HEK293 (cell line): ENCODE measurements at regions not wholly inside any gene's neighbourhood (a gene's known extent, or its start where the extent isn't known, plus 50 kb on each side); places are given as distances from the start of the nearest gene placed in this dataset.

Source experiments
- CTCF ChIA-PET: fragments of 350-600 bp; formaldehyde crosslinking; extraction: SDS; loops from one replicate; lab custom pipeline; 2021; ENCODE audit warnings: antibody characterized with exemption; lab: Yijun Ruan, JAX
- POLR2A ChIA-PET: fragments of 300-600 bp; formaldehyde crosslinking; extraction: SDS; loops from one replicate; lab custom pipeline; 2020; ENCODE audit warnings: antibody characterized with exemption, inconsistent platforms; lab: Yijun Ruan, JAX
- H3K27ac ChIP-seq: fragments of 200-500 bp; sonication (Bioruptor generic); 2 replicates; pipeline ENCODE4 v1.5.1; 2014; ENCODE audit warnings: low read depth, low read length, control low read depth, inconsistent platforms; ENCODE audit errors: extremely low read depth
- H3K36me3 ChIP-seq, 2 experiments: fragments of 200-500 bp in 1 of 2; sonication (Bioruptor generic) in 1 of 2; 1 replicate in 1 of 2; 2 replicates in 1 of 2; pipeline ENCODE4 v1.5.1; 2014 to 2017; ENCODE audit warnings: inconsistent platforms in 2 of 2, low read length in 2 of 2; ENCODE audit not compliant: control insufficient read depth in 2 of 2, insufficient read depth in 1 of 2
- H3K4me1 ChIP-seq: fragments of 200-500 bp; sonication (Bioruptor generic); 2 replicates; pipeline ENCODE4 v1.5.1; 2014; ENCODE audit warnings: mild to moderate bottlenecking, low read length, inconsistent platforms; ENCODE audit not compliant: control insufficient read depth, insufficient read depth
- H3K4me3 ChIP-seq: 2 replicates; pipeline ENCODE4 v1.5.1; 2011; ENCODE audit warnings: low read depth, mild to moderate bottlenecking, control low read depth, low read length, moderate library complexity
- H3K9me3 ChIP-seq: fragments of 200-500 bp; sonication (Bioruptor generic); 2 replicates; pipeline ENCODE4 v1.5.1; 2014; ENCODE audit warnings: low read depth, low read length, inconsistent platforms; ENCODE audit not compliant: control insufficient read depth, insufficient read depth
- BCL11B ChIP-seq: fragments of 450-650 bp; formaldehyde crosslinking; IDR thresholded peaks from 2 replicates; pipeline ENCODE4 v1.5.1; 2016; ENCODE audit warnings: low read depth, missing biosample characterization, missing genetic modification characterization
- EGR2 ChIP-seq: fragments of 450-650 bp; formaldehyde crosslinking; IDR thresholded peaks from 2 replicates; pipeline ENCODE4 v1.5.1; 2016; ENCODE audit warnings: low read depth, missing biosample characterization, missing genetic modification characterization
- GLI2 ChIP-seq: fragments of 450-650 bp; formaldehyde crosslinking; IDR thresholded peaks from 2 replicates; pipeline ENCODE4; 2017; ENCODE audit warnings: missing biosample characterization, missing genetic modification characterization, low read depth, borderline replicate concordance
- HOXA7 ChIP-seq: sonication (generic); formaldehyde crosslinking; IDR thresholded peaks from 2 replicates; pipeline ENCODE4 v1.8.1; 2022; ENCODE audit warnings: missing genetic modification reagents, borderline replicate concordance
- HOXC10 ChIP-seq: sonication (generic); formaldehyde crosslinking; IDR thresholded peaks from 2 replicates; pipeline ENCODE4 v1.8.1; 2023; ENCODE audit warnings: mild to moderate bottlenecking, missing genetic modification reagents
- KLF8 ChIP-seq: fragments of 450-650 bp; formaldehyde crosslinking; IDR thresholded peaks from 2 replicates; pipeline ENCODE4 v1.5.1; 2016; ENCODE audit warnings: missing biosample characterization, missing genetic modification characterization
- PRDM6 ChIP-seq: fragments of 450-650 bp; formaldehyde crosslinking; IDR thresholded peaks from 2 replicates; pipeline ENCODE4 v1.5.1; 2017; ENCODE audit warnings: missing biosample characterization, missing genetic modification characterization
- ZBTB7A ChIP-seq: fragments of 450-650 bp; formaldehyde crosslinking; IDR thresholded peaks from 2 replicates; pipeline ENCODE4 v1.5.1; 2016; ENCODE audit warnings: low read depth, missing biosample characterization, missing genetic modification characterization
- ZEB2 ChIP-seq: fragments of 450-650 bp; formaldehyde crosslinking; IDR thresholded peaks from 2 replicates; pipeline ENCODE4 v1.5.1; 2016; ENCODE audit warnings: missing biosample characterization, missing genetic modification characterization
- ZNF155 ChIP-seq: fragments of 450-650 bp; formaldehyde crosslinking; IDR thresholded peaks from 2 replicates; pipeline ENCODE4 v1.5.1; 2016; ENCODE audit warnings: missing biosample characterization, missing genetic modification characterization
- ZNF157 ChIP-seq: fragments of 450-650 bp; formaldehyde crosslinking; IDR thresholded peaks from 2 replicates; pipeline ENCODE4 v1.5.1; 2016; ENCODE audit warnings: missing biosample characterization, missing genetic modification characterization
- ZNF214 ChIP-seq: fragments of 450-650 bp; formaldehyde crosslinking; IDR thresholded peaks from 2 replicates; pipeline ENCODE4 v1.5.1; 2017; ENCODE audit warnings: missing biosample characterization, mild to moderate bottlenecking, missing genetic modification characterization, borderline replicate concordance
- ZNF23 ChIP-seq: fragments of 450-650 bp; formaldehyde crosslinking; IDR thresholded peaks from 2 replicates; pipeline ENCODE4 v1.5.1; 2016; ENCODE audit warnings: missing biosample characterization, missing genetic modification characterization, borderline replicate concordance
- ZNF26 ChIP-seq: fragments of 450-650 bp; formaldehyde crosslinking; IDR thresholded peaks from 2 replicates; pipeline ENCODE4 v1.5.1; 2016; ENCODE audit warnings: missing biosample characterization, missing genetic modification characterization
- ZNF266 ChIP-seq: fragments of 450-650 bp; formaldehyde crosslinking; IDR thresholded peaks from 2 replicates; pipeline ENCODE4 v1.5.1; 2016; ENCODE audit warnings: missing biosample characterization, missing genetic modification characterization, low read depth
- ZNF510 ChIP-seq: fragments of 450-650 bp; formaldehyde crosslinking; IDR thresholded peaks from 2 replicates; pipeline ENCODE4 v1.5.1; 2018; ENCODE audit warnings: mild to moderate bottlenecking, missing genetic modification characterization, missing biosample characterization; ENCODE audit not compliant: insufficient replicate concordance
- ZNF548 ChIP-seq: fragments of 450-650 bp; formaldehyde crosslinking; IDR thresholded peaks from 2 replicates; pipeline ENCODE4 v1.5.1; 2016; ENCODE audit warnings: missing biosample characterization, missing genetic modification characterization
- ZNF580 ChIP-seq: fragments of 450-650 bp; formaldehyde crosslinking; IDR thresholded peaks from 2 replicates; pipeline ENCODE4 v1.5.1; 2016; ENCODE audit warnings: missing biosample characterization, missing genetic modification characterization
- ZNF664 ChIP-seq: fragments of 450-650 bp; formaldehyde crosslinking; IDR thresholded peaks from 2 replicates; pipeline ENCODE4 v1.5.1; 2016; ENCODE audit warnings: missing biosample characterization, missing genetic modification characterization
- ZNF692 ChIP-seq: fragments of 450-650 bp; formaldehyde crosslinking; IDR thresholded peaks from 2 replicates; pipeline ENCODE4 v1.5.1; 2016; ENCODE audit warnings: missing biosample characterization, missing genetic modification characterization
- ZNF704 ChIP-seq: fragments of 450-650 bp; formaldehyde crosslinking; IDR thresholded peaks from 2 replicates; pipeline ENCODE4 v1.5.1; 2016; ENCODE audit warnings: missing biosample characterization, missing genetic modification characterization
- ZSCAN18 ChIP-seq: fragments of 450-650 bp; formaldehyde crosslinking; IDR thresholded peaks from 2 replicates; pipeline ENCODE4 v1.5.1; 2016; ENCODE audit warnings: missing biosample characterization, missing genetic modification characterization

GRCh38 chr5:161155451-161155850, 303.4 kb upstream of the ATP10B start:
- H3K36me3 ChIP-seq, result no peaks in the 10 kb centered on the region
- no peaks in the 10 kb centered on the region for H3K4me1 ChIP-seq
- ChIA-PET CTCF (interaction anchor here (0.6 kb wide), 1 partner anchor 272 kb away, joined by 3 read pairs; no protein-coding TSS in a partner anchor), POLR2A (no interaction called here)
- H3K9me3 ChIP-seq, result no peaks in the 10 kb centered on the region
- no peak overlapping the region for H3K4me3 ChIP-seq
- TF ChIP-seq PRDM6 (tag by site-specific recombination) (no peak), ZNF510 (no peak), ZBTB7A (tag by site-specific recombination) (no peak), ZNF157 (tag by site-specific recombination) (no peak), ZNF704 (tag by site-specific recombination) (no peak)
- no peak overlapping the region for H3K27ac ChIP-seq

- Histone ChIP-seq H3K27ac (no peak overlapping the region), H3K4me1 (no peaks in the 10 kb centered on the region), H3K9me3 (no peaks in the 10 kb centered on the region), H3K36me3 (no peaks in the 10 kb centered on the region), H3K4me3 (no peak overlapping the region)
- no peak for TF ChIP-seq ZNF692 (tag by site-specific recombination)
- TF ChIP-seq ZEB2 (tag by site-specific recombination), result no peak
- no peak for TF ChIP-seq ZNF23 (tag by site-specific recombination)
- no peak for TF ChIP-seq ZNF214 (tag by site-specific recombination)
- no peak for TF ChIP-seq BCL11B (tag by site-specific recombination)
- TF ChIP-seq HOXA7, result no peak
- TF ChIP-seq EGR2 (tag by site-specific recombination), result no peak
- no peak for TF ChIP-seq GLI2
- no peak for TF ChIP-seq ZSCAN18 (tag by site-specific recombination)
- TF ChIP-seq ZNF580, result no peak
- no peak for TF ChIP-seq HOXC10
- TF ChIP-seq ZNF155 (tag by site-specific recombination), result no peak
- TF ChIP-seq ZNF510, result no peak
- no peak for TF ChIP-seq KLF8 (tag by site-specific recombination)
- no peak for TF ChIP-seq ZNF266 (tag by site-specific recombination)
- no peak for TF ChIP-seq ZNF26 (tag by site-specific recombination)
- TF ChIP-seq ZNF664 (tag by site-specific recombination), result no peak
- TF ChIP-seq ZNF548 (tag by site-specific recombination), result no peak
- ChIA-PET CTCF (no interaction called here), POLR2A (no interaction called here)
Measured at GRCh38 chr5:161152415-161152940, 300.5 kb upstream of the ATP10B start.
